ENCODE measurements at regions not wholly inside any gene's neighbourhood (a gene's known extent, or its start where the extent isn't known, plus 50 kb on each side); places are given as distances from the start of the nearest gene placed in this dataset.

GRCh38 chr1:68720476-68720875 lies 223.6 kb upstream of the DEPDC1 start:
- TF ChIP-seq CTCF (IDR thresholded peaks at IDR 0.05) (no peak), EP300 (IDR thresholded peaks at IDR 0.05) (no peak), POLR2A (IDR thresholded peaks at IDR 0.05) (no peak), POLR2AphosphoS5 (IDR thresholded peaks at IDR 0.05) (no peak)

All from gastroesophageal sphincter (tissue), 3 donors.